CD4-positive, alpha-beta memory T cell (primary cell): ENCODE measurements at regions not wholly inside any gene's neighbourhood (a gene's known extent, or its start where the extent isn't known, plus 50 kb on each side); places are given as distances from the start of the nearest gene placed in this dataset.

Source experiments
- CTCF ChIA-PET: fragments of 350-600 bp; sonication (Branson Sonifier 250); formaldehyde crosslinking; loops from one replicate; lab custom pipeline; 2021; ENCODE audit warnings: inconsistent platforms; ENCODE audit not compliant: partially characterized antibody; lab: Charles Lee
- POLR2A ChIA-PET: fragments of 350-600 bp; sonication (Branson Sonifier 250); formaldehyde crosslinking; loops from one replicate; lab custom pipeline; 2021; ENCODE audit not compliant: partially characterized antibody; lab: Charles Lee
- DNase-seq, 5 donors: peaks; one replicate each; pipeline versions ENCODE4 v3.0.0 to v3.0.0-alpha.2; 2020 to 2022; ENCODE audit warnings: mixed read lengths in 1 of 5
- H3K27ac ChIP-seq: one replicate; pipeline ENCODE4 v1.7.0; 2013; ENCODE audit warnings: low read depth, low read length
- H3K27me3 ChIP-seq: 2 replicates; pipeline ENCODE4 v1.7.0; 2013; ENCODE audit warnings: mild to moderate bottlenecking, low read length, moderate library complexity; ENCODE audit not compliant: insufficient read depth
- H3K36me3 ChIP-seq: 2 replicates; pipeline ENCODE4 v1.7.0; 2013; ENCODE audit warnings: mild to moderate bottlenecking, low read length, moderate library complexity; ENCODE audit not compliant: insufficient read depth
- H3K4me1 ChIP-seq: 2 replicates; pipeline ENCODE4 v1.7.0; 2013; ENCODE audit warnings: mild to moderate bottlenecking, low read length, moderate library complexity; ENCODE audit not compliant: insufficient read depth
- H3K4me3 ChIP-seq, 2 donors: one replicate each; pipeline ENCODE4 v1.7.0; 2013; ENCODE audit warnings: low read length in 2 of 2, mild to moderate bottlenecking in 1 of 2
- H3K9me3 ChIP-seq, 2 donors: one replicate each; pipeline ENCODE4 v1.7.0; 2013; ENCODE audit warnings: low read length in 2 of 2, control low read depth in 1 of 2; ENCODE audit not compliant: control insufficient read depth in 1 of 2
- H3K27ac Mint-ChIP-seq, 7 donors: one replicate each; pipeline ENCODE4 v1.8.0; 2020 to 2021; ENCODE audit warnings: mixed read lengths in 7 of 7, mild to moderate bottlenecking in 6 of 7, inconsistent platforms in 3 of 7, moderate library complexity in 3 of 7
- H3K27me3 Mint-ChIP-seq, 2 donors: one replicate each; pipeline ENCODE4 v1.8.0; 2020 to 2021; ENCODE audit warnings: mixed read lengths in 2 of 2
- H3K36me3 Mint-ChIP-seq, 2 donors: one replicate each; pipeline ENCODE4 v1.8.0; 2020 to 2021; ENCODE audit warnings: mixed read lengths in 2 of 2, inconsistent platforms in 1 of 2, mild to moderate bottlenecking in 1 of 2
- H3K4me1 Mint-ChIP-seq, 4 donors: one replicate each; pipeline ENCODE4 v1.8.0; 2020 to 2021; ENCODE audit warnings: mixed read lengths in 4 of 4, mild to moderate bottlenecking in 1 of 4
- H3K4me3 Mint-ChIP-seq, 8 donors: one replicate each; pipeline ENCODE4 v1.8.0; 2020 to 2021; ENCODE audit warnings: mixed read lengths in 8 of 8, mild to moderate bottlenecking in 7 of 8, moderate library complexity in 6 of 8, inconsistent platforms in 3 of 8
- H3K9me3 Mint-ChIP-seq, 8 donors: one replicate each; pipeline ENCODE4 v1.8.0; 2020 to 2021; ENCODE audit warnings: mixed read lengths in 8 of 8, mild to moderate bottlenecking in 5 of 8, inconsistent platforms in 3 of 8, moderate library complexity in 1 of 8
- intact Hi-C: fragments of 100-400 bp; cut with micrococcal nuclease; formaldehyde crosslinking; loops from one replicate; pipeline ENCODE4 v1.15.1; 2023

GRCh38 chr20:54407459-54407858 is 67.9 kb upstream of the DOK5 start:
- no peaks in the 10 kb centered on the region for H3K4me1 ChIP-seq
- CTCF ChIA-PET, result no interaction called here
- no peak for DNase-seq
- no peak overlapping the region for H3K27ac ChIP-seq
- H3K9me3 ChIP-seq, result no peaks in the 10 kb centered on the region
- no peak overlapping the region for H3K4me3 ChIP-seq
- Mint-ChIP-seq H3K4me3 (no peak overlapping the region), H3K9me3 (peaks cover 0 to 1% (median 0%) of the 10 kb centered on the region in 8 donors), H3K27me3 (peaks cover 4 to 9% of the 10 kb centered on the region in 2 donors), H3K36me3 (no peaks in the 10 kb centered on the region), H3K27ac (no peak overlapping the region), H3K4me1 (no peaks in the 10 kb centered on the region)
- intact Hi-C loops, result no loop called here
- POLR2A ChIA-PET, result no interaction called here
- no peaks in the 10 kb centered on the region for H3K36me3 ChIP-seq
- no peaks in the 10 kb centered on the region for H3K27me3 ChIP-seq

- Histone ChIP-seq H3K4me1 (no peaks in the 10 kb centered on the region), H3K4me3 (no peak overlapping the region), H3K27ac (no peak overlapping the region), H3K27me3 (no peaks in the 10 kb centered on the region), H3K36me3 (no peaks in the 10 kb centered on the region), H3K9me3 (no peaks in the 10 kb centered on the region)
- no peak for DNase-seq
- peaks cover 0 to 7% (median 0%) of the 10 kb centered on the region in 8 donors for H3K9me3 Mint-ChIP-seq
- no peak overlapping the region for H3K4me3 Mint-ChIP-seq
- H3K36me3 Mint-ChIP-seq, result no peaks in the 10 kb centered on the region
- intact Hi-C loops, result no loop called here
- POLR2A ChIA-PET, result no interaction called here
- H3K27ac Mint-ChIP-seq, result no peak overlapping the region
- H3K4me1 Mint-ChIP-seq, result no peaks in the 10 kb centered on the region
- CTCF ChIA-PET, result no interaction called here
- peaks cover 4 to 5% of the 10 kb centered on the region in 2 donors for H3K27me3 Mint-ChIP-seq
Observed at GRCh38 chr20:54415967-54416366, 59.4 kb upstream of the DOK5 start.

- Histone ChIP-seq H3K4me3 (no peak overlapping the region), H3K27ac (no peak overlapping the region), H3K36me3 (no peaks in the 10 kb centered on the region), H3K9me3 (no peaks in the 10 kb centered on the region), H3K4me1 (no peaks in the 10 kb centered on the region), H3K27me3 (no peaks in the 10 kb centered on the region)
- no peaks in the 10 kb centered on the region for H3K4me1 Mint-ChIP-seq
- peaks cover 0 to 7% (median 0%) of the 10 kb centered on the region in 8 donors for H3K9me3 Mint-ChIP-seq
- no peak overlapping the region for H3K4me3 Mint-ChIP-seq
- H3K36me3 Mint-ChIP-seq, result no peaks in the 10 kb centered on the region
- no peak for DNase-seq
- intact Hi-C loops, result no loop called here
- H3K27me3 Mint-ChIP-seq, result peaks cover 4 to 5% of the 10 kb centered on the region in 2 donors
- ChIA-PET CTCF (no interaction called here), POLR2A (no interaction called here)
- H3K27ac Mint-ChIP-seq, result no peak overlapping the region
Observed at GRCh38 chr20:54416770-54417169, 58.6 kb upstream of the DOK5 start.

- Mint-ChIP-seq H3K27ac (no peak overlapping the region), H3K9me3 (peaks cover 0 to 16% (median 2%) of the 10 kb centered on the region in 8 donors), H3K4me1 (no peaks in the 10 kb centered on the region), H3K27me3 (peaks cover 4% of the 10 kb centered on the region in 2 donors), H3K4me3 (no peak overlapping the region), H3K36me3 (no peaks in the 10 kb centered on the region)
- CTCF ChIA-PET, result no interaction called here
- H3K36me3 ChIP-seq, result no peaks in the 10 kb centered on the region
- H3K27me3 ChIP-seq, result no peaks in the 10 kb centered on the region
- H3K9me3 ChIP-seq, result no peaks in the 10 kb centered on the region
- no peak for DNase-seq
- POLR2A ChIA-PET, result no interaction called here
- H3K27ac ChIP-seq, result no peak overlapping the region
- H3K4me3 ChIP-seq, result no peak overlapping the region
- no peaks in the 10 kb centered on the region for H3K4me1 ChIP-seq
- intact Hi-C loops, result no loop called here
Observed at GRCh38 chr20:54419531-54419930, 55.9 kb upstream of the DOK5 start.
